Ovary (tissue), 7 donors: ENCODE measurements at regions not wholly inside any gene's neighbourhood (a gene's known extent, or its start where the extent isn't known, plus 50 kb on each side); places are given as distances from the start of the nearest gene placed in this dataset.

Experiments used
- DNase-seq, 5 donors: peaks; one replicate each; pipeline ENCODE4 v3.0.0-alpha.2; 2019 to 2020
- H3K27ac ChIP-seq, 2 donors: fragments of 200-600 bp; one replicate each; pipeline versions ENCODE4 v1.5.1 to v1.8.0; 2019 to 2022
- H3K27me3 ChIP-seq: fragments of 200-600 bp; one replicate; pipeline ENCODE4 v1.8.0; 2022
- H3K36me3 ChIP-seq: fragments of 200-600 bp; sonication (generic); one replicate; pipeline ENCODE4 v1.5.1; 2019
- H3K4me1 ChIP-seq: one replicate; pipeline ENCODE4 v1.8.1; 2013; ENCODE audit warnings: mild to moderate bottlenecking, moderate library complexity; ENCODE audit not compliant: insufficient read depth
- H3K4me3 ChIP-seq: fragments of 200-600 bp; sonication (generic); one replicate; pipeline ENCODE4 v1.5.1; 2017
- H3K9me3 ChIP-seq, 2 donors: fragments of 200-600 bp in 1 of 2; sonication (generic) in 1 of 2; one replicate each; pipeline versions ENCODE4 v1.5.1 to v1.8.1; 2013 to 2019; ENCODE audit warnings: mild to moderate bottlenecking in 1 of 2, moderate library complexity in 1 of 2
- CTCF ChIP-seq, 3 donors: fragments of 450-650 bp in 2 of 3; fragments of 200-600 bp in 1 of 3; IDR thresholded peaks; one replicate each; pipeline versions ENCODE4 v1.5.1 to v1.8.0; 2016 to 2022; ENCODE audit warnings: antibody characterized with exemption in 3 of 3, mild to moderate bottlenecking in 1 of 3
- EP300 ChIP-seq: sonication (generic); formaldehyde crosslinking; IDR thresholded peaks from one replicate; pipeline ENCODE4 v1.6.1; 2017; ENCODE audit warnings: antibody characterized with exemption
- POLR2A ChIP-seq: fragments of 450-650 bp; IDR thresholded peaks from one replicate; pipeline ENCODE4 v1.6.1; 2017; ENCODE audit warnings: antibody characterized with exemption, mild to moderate bottlenecking, moderate library complexity
- WGBS, 3 donors: extraction: QIAGEN DNeasy Blood & Tissue Kit in 1 of 3; methylation state at CpG; one replicate each; pipeline versions ENCODE4 v1.1.5 to v1.1.7; 2013 to 2017; 5-methylcytosine and 5-hydroxymethylcytosine counted together
- intact Hi-C, 4 donors: fragments of 100-400 bp; cut with DNase I; formaldehyde crosslinking; loops; one replicate each; pipeline versions ENCODE4 v1.11.0 to v1.15.1; 2022 to 2023
- donor health status: DM: no; HTN: no; CAD: no; lungs with moderate emphysema.
- donor health status: DM: no; HTN: no; CAD: no.
- donor health status: Bipolar disorder and iron deficiency.
- donor health status: DM: no; HTN: no; CAD: no.
- donor health status: DM: yes; HTN: yes; CAD: no.

- H3K4me1 ChIP-seq = peaks cover 7% of the 10 kb centered on the region
- 4 to 5% (median 4%) methylated on average over 16 of the region's 16 CpGs for WGBS, 3 donors
- TF ChIP-seq CTCF (IDR thresholded peaks at IDR 0.05) = peak; percentile 56 to 84 (median 62)
- TF ChIP-seq EP300 = no peak
- no peak for TF ChIP-seq POLR2A
- no peaks in the 10 kb centered on the region for H3K9me3 ChIP-seq
- DNase-seq = peak; percentile 85 to 95 (median 90)
- no peaks in the 10 kb centered on the region for H3K36me3 ChIP-seq
- intact Hi-C loops = loop anchor here in 3 of 4 donors (5.0 to 10.0 kb wide), 3 partner anchors 1272 to 1414 kb away; partner anchors contain the start of gene MEIS1 (in 1 of the 3)
- no peak overlapping the region for H3K4me3 ChIP-seq
- H3K27me3 ChIP-seq = no peaks in the 10 kb centered on the region
- peak overlapping the region in 1 of 2 donors; percentile 22 for H3K27ac ChIP-seq
Measured at GRCh38 chr2:67846370-67847070, 216.3 kb downstream of the C1D start.

GRCh38 chr2:67848551-67849285 lies 214.1 kb downstream of the C1D start:
- Histone ChIP-seq H3K4me3 (no peak overlapping the region), H3K36me3 (no peaks in the 10 kb centered on the region), H3K27me3 (no peaks in the 10 kb centered on the region), H3K9me3 (no peaks in the 10 kb centered on the region), H3K27ac (no peak overlapping the region), H3K4me1 (peaks cover 7% of the 10 kb centered on the region)
- intact Hi-C loops = loop anchor here in 3 of 4 donors (5.0 to 10.0 kb wide), 3 partner anchors 1274 to 1416 kb away; partner anchors contain the start of gene MEIS1 (in 1 of the 3)
- TF ChIP-seq POLR2A (no peak), CTCF (IDR thresholded peaks at IDR 0.05) (no peak), EP300 (no peak)
- 83 to 92% (median 89%) methylated on average over 6 of the region's 6 CpGs for WGBS, 3 donors
- no peak for DNase-seq

GRCh38 chr2:67851016-67851415 lies 211.8 kb downstream of the C1D start:
- TF ChIP-seq CTCF (IDR thresholded peaks at IDR 0.05) (no peak), POLR2A (no peak), EP300 (no peak)
- Histone ChIP-seq H3K4me1 (peaks cover under 1% of the 10 kb centered on the region), H3K27me3 (no peaks in the 10 kb centered on the region), H3K9me3 (no peaks in the 10 kb centered on the region), H3K4me3 (no peak overlapping the region), H3K36me3 (no peaks in the 10 kb centered on the region), H3K27ac (no peak overlapping the region)
- WGBS, 3 donors = 82 to 88% (median 82%) methylated on average over 3 of the region's 3 CpGs
- intact Hi-C loops = no loop called here
- DNase-seq = no peak

GRCh38 chr2:67851956-67852824 lies 210.6 kb downstream of the C1D start:
- 71 to 81% (median 72%) methylated on average over 8 of the region's 8 CpGs for WGBS, 3 donors
- intact Hi-C loops = no loop called here

More at GRCh38 chr2:67851956-67852824, 210.6 kb downstream of the C1D start:
- H3K9me3 ChIP-seq = no peaks in the 10 kb centered on the region
- no peaks in the 10 kb centered on the region for H3K27me3 ChIP-seq
- TF ChIP-seq EP300 (no peak), POLR2A (no peak), CTCF (IDR thresholded peaks at IDR 0.05) (no peak)
- H3K4me3 ChIP-seq = no peak overlapping the region
- H3K27ac ChIP-seq = no peak overlapping the region
- no peaks in the 10 kb centered on the region for H3K36me3 ChIP-seq
- no peaks in the 10 kb centered on the region for H3K4me1 ChIP-seq
- no peak for DNase-seq
